SK-N-SH (cell line): ENCODE measurements at regions not wholly inside any gene's neighbourhood (a gene's known extent, or its start where the extent isn't known, plus 50 kb on each side); places are given as distances from the start of the nearest gene placed in this dataset.

Source experiments
- CTCF ChIA-PET: fragments of 300-600, 350-600 bp; formaldehyde crosslinking; extraction: SDS; loops from one replicate; lab custom pipeline; 2021; lab: Yijun Ruan, JAX
- POLR2A ChIA-PET: fragments of 350-600 bp; sonication (Branson Sonifier 250); formaldehyde crosslinking; extraction: SDS; loops from one replicate; lab custom pipeline; 2020; ENCODE audit warnings: antibody characterized with exemption, inconsistent platforms; lab: Yijun Ruan, JAX
- DNase-seq: peaks from one replicate; pipeline ENCODE4 v3.0.0; 2012
- H2AFZ ChIP-seq: fragments of 200-600 bp; sonication (generic); 2 replicates; pipeline ENCODE4 v1.8.1; 2016; ENCODE audit warnings: antibody characterized with exemption, mild to moderate bottlenecking, low read depth
- H3F3A ChIP-seq: fragments of 200-600 bp; sonication (generic); replicated peaks from 2 replicates; pipeline ENCODE3; 2016; ENCODE audit warnings: antibody characterized with exemption, mild to moderate bottlenecking; ENCODE audit not compliant: insufficient read depth
- H3K27ac ChIP-seq, 2 experiments: fragments of 200-500 bp in 1 of 2; fragments of 200-600 bp in 1 of 2; sonication (Bioruptor generic) in 1 of 2; sonication (generic), shearing (Covaris generic) in 1 of 2; 2 replicates each; pipeline versions ENCODE4 v1.5.1 to v1.6.1; 2014 to 2016; ENCODE audit warnings: low read depth in 2 of 2, inconsistent platforms in 1 of 2, low read length in 1 of 2, mild to moderate bottlenecking in 1 of 2, mixed read lengths in 1 of 2
- H3K27me3 ChIP-seq: fragments of 200-600 bp; sonication (generic), shearing (Covaris generic); 2 replicates; pipeline ENCODE4 v1.6.1; 2016; ENCODE audit warnings: mixed run types; ENCODE audit not compliant: insufficient read depth
- H3K36me3 ChIP-seq, 2 experiments: fragments of 200-500 bp in 1 of 2; fragments of 200-600 bp in 1 of 2; sonication (Bioruptor generic) in 1 of 2; sonication (generic) in 1 of 2; replicated peaks in 1 of 2; 2 replicates each; pipeline versions ENCODE3 to v1.5.1; 2014 to 2016; ENCODE audit warnings: low read length in 1 of 2, mild to moderate bottlenecking in 1 of 2; ENCODE audit not compliant: insufficient read depth in 2 of 2, control insufficient read depth in 1 of 2
- H3K4me1 ChIP-seq, 2 experiments: fragments of 200-500 bp in 1 of 2; fragments of 200-600 bp in 1 of 2; sonication (Bioruptor generic) in 1 of 2; sonication (generic), shearing (Covaris generic) in 1 of 2; 2 replicates each; pipeline versions ENCODE4 v1.5.1 to v1.6.1; 2014 to 2016; ENCODE audit warnings: low read depth in 1 of 2, low read length in 1 of 2, mixed run types in 1 of 2; ENCODE audit not compliant: insufficient read depth in 2 of 2, control insufficient read depth in 1 of 2
- H3K4me2 ChIP-seq: fragments of 200-600 bp; sonication (generic), shearing (Covaris generic); 2 replicates; pipeline ENCODE4 v1.6.1; 2017; ENCODE audit warnings: mixed run types
- H3K4me3 ChIP-seq, 2 experiments: fragments of 200-500 bp in 1 of 2; fragments of 200-600 bp in 1 of 2; sonication (Bioruptor generic) in 1 of 2; sonication (generic), shearing (Covaris generic) in 1 of 2; 2 replicates each; pipeline versions ENCODE4 v1.5.1 to v1.8.1; 2014 to 2016; ENCODE audit warnings: low read depth in 2 of 2, inconsistent platforms in 1 of 2, low read length in 1 of 2, mild to moderate bottlenecking in 1 of 2, mixed read lengths in 1 of 2, moderate library complexity in 1 of 2
- H3K79me2 ChIP-seq: fragments of 200-600 bp; sonication (generic); 2 replicates; pipeline ENCODE4 v1.8.1; 2017; ENCODE audit warnings: mild to moderate bottlenecking; ENCODE audit not compliant: insufficient read depth
- H3K9ac ChIP-seq: fragments of 200-600 bp; sonication (generic); 2 replicates; pipeline ENCODE4 v1.6.1; 2017; ENCODE audit warnings: mixed run types
- H3K9me2 ChIP-seq: fragments of 200-600 bp; sonication (generic); 2 replicates; pipeline ENCODE4 v1.6.1; 2017; ENCODE audit warnings: mixed run types
- H3K9me3 ChIP-seq: fragments of 200-600 bp; sonication (generic); 2 replicates; pipeline ENCODE4 v1.6.1; 2017; ENCODE audit warnings: mixed run types, mild to moderate bottlenecking, moderate library complexity
- H4K20me1 ChIP-seq: fragments of 200-600 bp; sonication (generic); 2 replicates; pipeline ENCODE4 v1.6.1; 2017; ENCODE audit warnings: mild to moderate bottlenecking, mixed run types; ENCODE audit not compliant: insufficient read depth
- CHD2 ChIP-seq: fragments of 150-350 bp; IDR thresholded peaks from 2 replicates; pipeline ENCODE4 v1.6.1; 2018; ENCODE audit warnings: low read length; ENCODE audit not compliant: partially characterized antibody
- CTCF ChIP-seq: fragments of 200-600 bp; sonication (generic); IDR thresholded peaks from 2 replicates; pipeline ENCODE4 v1.6.1; 2017; ENCODE audit warnings: antibody characterized with exemption, mild to moderate bottlenecking, moderate library complexity
- ELF1 ChIP-seq: IDR thresholded peaks from 2 replicates; pipeline ENCODE4 v1.4.0; 2012
- EP300 ChIP-seq, 2 experiments: IDR thresholded peaks; 2 replicates each; pipeline versions ENCODE4 v1.4.0 to v1.6.1; 2012; ENCODE audit warnings: borderline replicate concordance in 1 of 2, low read depth in 1 of 2, low read length in 1 of 2
- EZH2phosphoT487 ChIP-seq: fragments of 200-600 bp; sonication (generic); IDR thresholded peaks from 2 replicates; pipeline ENCODE4 v1.6.1; 2017; ENCODE audit warnings: low read depth, mixed run types, mild to moderate bottlenecking, antibody characterized with exemption, moderate library complexity, borderline replicate concordance
- IRF3 ChIP-seq: fragments of 150-350 bp; IDR thresholded peaks from 2 replicates; pipeline ENCODE4 v1.6.1; 2016; ENCODE audit warnings: mild to moderate bottlenecking, low read depth, low read length
- JUND ChIP-seq: IDR thresholded peaks from 2 replicates; pipeline ENCODE4 v1.4.0; 2012
- MAX ChIP-seq: IDR thresholded peaks from 2 replicates; pipeline ENCODE4 v1.4.0; 2012; ENCODE audit warnings: low read depth
- MXI1 ChIP-seq: IDR thresholded peaks from 2 replicates; pipeline ENCODE4 v1.6.1; 2012; ENCODE audit warnings: mild to moderate bottlenecking, low read depth, low read length, improper control_type of control experiment
- NRF1 ChIP-seq: IDR thresholded peaks from 2 replicates; pipeline ENCODE4 v1.6.1; 2012; ENCODE audit warnings: low read depth, mild to moderate bottlenecking, low read length
- PBX3 ChIP-seq: IDR thresholded peaks from 2 replicates; pipeline ENCODE4; 2012
- RAD21 ChIP-seq: IDR thresholded peaks from 2 replicates; pipeline ENCODE4 v1.6.1; 2012; ENCODE audit warnings: mild to moderate bottlenecking, low read length
- SMC3 ChIP-seq: IDR thresholded peaks from 2 replicates; pipeline ENCODE4 v1.6.1; 2012; ENCODE audit warnings: low read depth, low read length, improper control_type of control experiment
- TCF12 ChIP-seq: IDR thresholded peaks from 2 replicates; pipeline ENCODE4 v1.4.0; 2012
- TEAD4 ChIP-seq: IDR thresholded peaks from 2 replicates; pipeline ENCODE4 v1.4.0; 2012; ENCODE audit warnings: mild to moderate bottlenecking, borderline replicate concordance; ENCODE audit not compliant: insufficient read depth
- USF1 ChIP-seq: IDR thresholded peaks from 2 replicates; pipeline ENCODE4 v1.4.0; 2012; ENCODE audit warnings: low read depth, borderline replicate concordance
- ZBTB33 ChIP-seq: IDR thresholded peaks from 2 replicates; pipeline ENCODE4 v1.4.0; 2012; ENCODE audit warnings: low read depth, borderline replicate concordance
- WGBS: methylation state at CpG from one replicate; pipeline ENCODE4 v1.1.6; 2017; ENCODE audit warnings: low lambda C conversion rate; 5-methylcytosine and 5-hydroxymethylcytosine counted together

- Histone ChIP-seq H2AFZ (no peak overlapping the region), H3K9me2 (no peaks in the 10 kb centered on the region), H3K4me2 (no peak overlapping the region), H3K79me2 (no peaks in the 10 kb centered on the region), H4K20me1 (no peaks in the 10 kb centered on the region), H3K9ac (no peak overlapping the region), H3K4me3 (no peak overlapping the region), H3K9me3 (no peaks in the 10 kb centered on the region), H3K27ac (no peak overlapping the region; a peak in 1 of 4 replicates), H3F3A (no peaks in the 10 kb centered on the region), H3K4me1 (no peaks in the 10 kb centered on the region; a peak in 1 of 4 replicates), H3K36me3 (no peaks in the 10 kb centered on the region), H3K27me3 (no peaks in the 10 kb centered on the region)
- 16% methylated on average over 3 of the region's 3 CpGs for WGBS
- POLR2A ChIA-PET: no interaction called here
- TF ChIP-seq MXI1 (no peak), TEAD4 (no peak), USF1 (no peak), IRF3 (no peak), MAX (no peak), CHD2 (no peak), NRF1 (no peak), EP300 (IDR thresholded peaks at IDR 0.05; ENCODE audit: borderline replicate concordance in 1 of 2, low read depth in 1 of 2, low read length in 1 of 2) (no peak), ZBTB33 (no peak)
- DNase-seq: no peak
- CTCF ChIA-PET: interaction anchor here (1.3 kb wide), 1 partner anchor 8 kb away, joined by 3 read pairs; no protein-coding TSS in a partner anchor
These were observed 175.8 kb downstream of the PAH start for GRCh38 chr12:102741196-102741595.

GRCh38 chr12:102740141-102740955 lies 176.7 kb downstream of the PAH start:
- H2AFZ ChIP-seq: no peak overlapping the region
- no peaks in the 10 kb centered on the region for H3K27me3 ChIP-seq
- H3K4me2 ChIP-seq: no peak overlapping the region
- H3K9me2 ChIP-seq: no peaks in the 10 kb centered on the region
- TF ChIP-seq TCF12 (peak; percentile 42), CHD2 (no peak), SMC3 (peak; percentile 29), USF1 (no peak), RAD21 (peak; percentile 53), PBX3 (peak; percentile 41; the same call in 1 of the 2 replicates), CTCF (peak; percentile 64), EZH2phosphoT487 (no peak), JUND (no peak), ELF1 (no peak)
- H3K4me1 ChIP-seq: no peaks in the 10 kb centered on the region; a peak in 1 of 4 replicates
- no peaks in the 10 kb centered on the region for H4K20me1 ChIP-seq
- 6% methylated on average over 3 of the region's 3 CpGs for WGBS
- H3K79me2 ChIP-seq: no peaks in the 10 kb centered on the region
- ChIA-PET POLR2A (no interaction called here), CTCF (interaction anchor here (1.2 to 1.3 kb wide), 2 partner anchors 9 to 256 kb away, joined by 3 read pairs; no protein-coding TSS in a partner anchor)
- H3K9me3 ChIP-seq: no peaks in the 10 kb centered on the region
- no peak overlapping the region for H3K9ac ChIP-seq
- peak overlapping the region; percentile 16 to 60; a peak in 2 of 4 replicates for H3K27ac ChIP-seq
- no peaks in the 10 kb centered on the region for H3F3A ChIP-seq
- H3K4me3 ChIP-seq: no peak overlapping the region
- DNase-seq: no peak
- no peaks in the 10 kb centered on the region for H3K36me3 ChIP-seq
